Ishikawa (cell line): ENCODE measurements at regions not wholly inside any gene's neighbourhood (a gene's known extent, or its start where the extent isn't known, plus 50 kb on each side); places are given as distances from the start of the nearest gene placed in this dataset.

Experiments used
- CEBPB ChIP-seq: IDR thresholded peaks from 2 replicates; pipeline ENCODE4 v1.6.1; 2012
- CREB1 ChIP-seq: IDR thresholded peaks from 2 replicates; pipeline ENCODE4 v1.6.1; 2012; ENCODE audit warnings: low read depth
- EGR1 ChIP-seq: IDR thresholded peaks from 2 replicates; pipeline ENCODE4 v1.6.1; 2012
- EP300 ChIP-seq: IDR thresholded peaks from 2 replicates; pipeline ENCODE4 v1.6.1; 2012; ENCODE audit warnings: borderline replicate concordance
- FOXM1 ChIP-seq: IDR thresholded peaks from 2 replicates; pipeline ENCODE4 v1.6.1; 2012; ENCODE audit warnings: low read depth, borderline replicate concordance
- MAX ChIP-seq: IDR thresholded peaks from 2 replicates; pipeline ENCODE4 v1.6.1; 2012
- NFIC ChIP-seq: IDR thresholded peaks from 2 replicates; pipeline ENCODE4 v1.6.1; 2012
- RAD21 ChIP-seq: IDR thresholded peaks from 2 replicates; pipeline ENCODE4 v1.6.1; 2012; ENCODE audit warnings: low read depth
- REST ChIP-seq: IDR thresholded peaks from 2 replicates; pipeline ENCODE4 v1.6.1; 2012; ENCODE audit warnings: low read depth, mild to moderate bottlenecking
- TAF1 ChIP-seq: IDR thresholded peaks from 2 replicates; pipeline ENCODE4 v1.6.1; 2012; ENCODE audit warnings: low read depth, mild to moderate bottlenecking
- TCF12 ChIP-seq: IDR thresholded peaks from 2 replicates; pipeline ENCODE4 v1.6.1; 2012; ENCODE audit warnings: low read depth
- TEAD4 ChIP-seq: IDR thresholded peaks from 2 replicates; pipeline ENCODE4 v1.6.1; 2012
- USF1 ChIP-seq: IDR thresholded peaks from 2 replicates; pipeline ENCODE4 v1.6.1; 2012
- YY1 ChIP-seq: IDR thresholded peaks from 2 replicates; pipeline ENCODE4 v1.6.1; 2012; ENCODE audit warnings: low read depth
- ZBTB7A ChIP-seq: IDR thresholded peaks from 2 replicates; pipeline ENCODE4 v1.6.1; 2012; ENCODE audit warnings: low read depth

- TF ChIP-seq TAF1 (no peak), RAD21 (no peak), YY1 (no peak), TEAD4 (no peak), REST (no peak), FOXM1 (no peak), USF1 (no peak), MAX (no peak), EGR1 (no peak), ZBTB7A (no peak), NFIC (no peak), CREB1 (no peak), CEBPB (no peak), TCF12 (no peak), EP300 (no peak)
Observed at GRCh38 chr2:22656426-22656825, 728.6 kb upstream of the KLHL29 start.

GRCh38 chr2:22673529-22673928 is 711.5 kb upstream of the KLHL29 start:
- TF ChIP-seq USF1 (no peak), EP300 (no peak), CEBPB (no peak), YY1 (no peak), CREB1 (no peak), TEAD4 (no peak), ZBTB7A (no peak), MAX (no peak), FOXM1 (no peak), EGR1 (no peak), NFIC (no peak), TCF12 (no peak), REST (no peak), RAD21 (no peak), TAF1 (no peak)

- TF ChIP-seq RAD21: no peak
- no peak for TF ChIP-seq TCF12
Observed at GRCh38 chr2:22683914-22684313, 701.1 kb upstream of the KLHL29 start.

- TF ChIP-seq RAD21: no peak
- TF ChIP-seq CREB1: no peak
- TF ChIP-seq TCF12: no peak
- no peak for TF ChIP-seq TAF1
- TF ChIP-seq NFIC: no peak
- TF ChIP-seq ZBTB7A: no peak
- no peak for TF ChIP-seq CEBPB
Observed at GRCh38 chr2:22690096-22690495, 694.9 kb upstream of the KLHL29 start.

- TF ChIP-seq RAD21 (no peak), TEAD4 (no peak), ZBTB7A (no peak), CEBPB (no peak), REST (no peak), TAF1 (no peak), NFIC (no peak), EGR1 (no peak), FOXM1 (no peak), YY1 (no peak), CREB1 (no peak), USF1 (no peak), MAX (no peak), EP300 (no peak), TCF12 (no peak)
Observed at GRCh38 chr2:22691666-22692065, 693.3 kb upstream of the KLHL29 start.
